Activated CD8-positive, alpha-beta T cell treated with anti-CD3 and anti-CD28 coated beads for 36 hours (primary cell): ENCODE measurements at regions not wholly inside any gene's neighbourhood (a gene's known extent, or its start where the extent isn't known, plus 50 kb on each side); places are given as distances from the start of the nearest gene placed in this dataset.

Source experiments
- ATAC-seq: fragments of 200-7000 bp; cut with Tn5 transposase; one replicate; pipeline ENCODE4 v1.10.0; 2021; ENCODE audit warnings: mild to moderate bottlenecking, moderate library complexity
- CTCF ChIA-PET: fragments of 350-600 bp; sonication (Branson Sonifier 250); formaldehyde crosslinking; loops from one replicate; lab custom pipeline; 2021; ENCODE audit warnings: antibody characterized with exemption; lab: Charles Lee
- POLR2A ChIA-PET: fragments of 350-600 bp; sonication (Branson Sonifier 250); formaldehyde crosslinking; loops from one replicate; lab custom pipeline; 2021; ENCODE audit warnings: antibody characterized with exemption; lab: Charles Lee
- DNase-seq: peaks from one replicate; pipeline ENCODE4 v3.0.0-alpha.2; 2020
- H3K27ac Mint-ChIP-seq: one replicate; pipeline ENCODE4 v1.8.0; 2021; ENCODE audit warnings: mild to moderate bottlenecking, mixed read lengths
- H3K27me3 Mint-ChIP-seq: one replicate; pipeline ENCODE4 v1.8.0; 2021; ENCODE audit warnings: mixed read lengths
- H3K36me3 Mint-ChIP-seq: one replicate; pipeline ENCODE4 v1.8.0; 2021; ENCODE audit warnings: low read depth, mixed read lengths
- H3K4me1 Mint-ChIP-seq: one replicate; pipeline ENCODE4 v1.8.0; 2021; ENCODE audit warnings: low read depth, mixed read lengths
- H3K4me3 Mint-ChIP-seq: one replicate; pipeline ENCODE4 v1.8.0; 2021; ENCODE audit warnings: mild to moderate bottlenecking, moderate library complexity, mixed read lengths
- H3K9me3 Mint-ChIP-seq: one replicate; pipeline ENCODE4 v1.8.0; 2021; ENCODE audit warnings: mixed read lengths
- intact Hi-C: fragments of 100-400 bp; cut with micrococcal nuclease; formaldehyde crosslinking; loops from one replicate; pipeline ENCODE4 v1.10.0; 2022
- TF ChIP-seq, protein P1 (sequence below): fragments of 200-600 bp; IDR thresholded peaks from one replicate; pipeline ENCODE4 v1.8.0; 2022; ENCODE audit warnings: antibody characterized with exemption, mild to moderate bottlenecking

DNA sequence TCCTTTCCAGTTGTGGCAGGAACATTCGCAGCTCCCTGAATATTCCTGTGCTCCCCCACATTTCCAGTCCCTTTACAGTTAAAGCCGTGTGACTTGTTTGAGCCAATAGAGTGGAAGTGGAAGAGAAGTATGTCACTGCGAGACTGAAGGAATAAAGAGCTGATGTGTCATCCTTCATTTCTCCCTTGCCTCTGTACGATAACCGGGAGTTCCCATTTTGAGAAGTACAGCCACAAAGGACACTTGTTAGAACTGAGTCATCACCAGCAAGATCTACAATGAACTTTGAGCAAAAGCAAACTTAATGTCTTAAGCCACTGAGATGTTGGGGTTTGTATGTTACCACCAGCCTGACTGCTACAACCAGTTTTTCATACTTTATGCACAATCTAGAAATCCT lies 92.3 kb downstream of the SPRY1 start:
- Mint-ChIP-seq H3K27ac (peak overlapping the region; percentile 74), H3K9me3 (peaks cover 2% of the 10 kb centered on the region), H3K36me3 (no peaks in the 10 kb centered on the region), H3K4me3 (no peak overlapping the region), H3K27me3 (no peaks in the 10 kb centered on the region), H3K4me1 (peaks cover 13% of the 10 kb centered on the region)
- CTCF ChIA-PET = interaction anchor here (2.0 kb wide), 1 partner anchor 9 kb away, joined by 8 read pairs; no protein-coding TSS in a partner anchor
- DNase-seq (peak; percentile 34), ATAC-seq (peak; percentile 97)
- TF ChIP-seq, protein P1, sequence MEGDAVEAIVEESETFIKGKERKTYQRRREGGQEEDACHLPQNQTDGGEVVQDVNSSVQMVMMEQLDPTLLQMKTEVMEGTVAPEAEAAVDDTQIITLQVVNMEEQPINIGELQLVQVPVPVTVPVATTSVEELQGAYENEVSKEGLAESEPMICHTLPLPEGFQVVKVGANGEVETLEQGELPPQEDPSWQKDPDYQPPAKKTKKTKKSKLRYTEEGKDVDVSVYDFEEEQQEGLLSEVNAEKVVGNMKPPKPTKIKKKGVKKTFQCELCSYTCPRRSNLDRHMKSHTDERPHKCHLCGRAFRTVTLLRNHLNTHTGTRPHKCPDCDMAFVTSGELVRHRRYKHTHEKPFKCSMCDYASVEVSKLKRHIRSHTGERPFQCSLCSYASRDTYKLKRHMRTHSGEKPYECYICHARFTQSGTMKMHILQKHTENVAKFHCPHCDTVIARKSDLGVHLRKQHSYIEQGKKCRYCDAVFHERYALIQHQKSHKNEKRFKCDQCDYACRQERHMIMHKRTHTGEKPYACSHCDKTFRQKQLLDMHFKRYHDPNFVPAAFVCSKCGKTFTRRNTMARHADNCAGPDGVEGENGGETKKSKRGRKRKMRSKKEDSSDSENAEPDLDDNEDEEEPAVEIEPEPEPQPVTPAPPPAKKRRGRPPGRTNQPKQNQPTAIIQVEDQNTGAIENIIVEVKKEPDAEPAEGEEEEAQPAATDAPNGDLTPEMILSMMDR = no peak
- intact Hi-C loops = no loop called here
- POLR2A ChIA-PET = interaction anchor here (1.0 to 1.1 kb wide), 2 partner anchors 9 to 78 kb away, joined by 4 read pairs; no protein-coding TSS in a partner anchor

DNA sequence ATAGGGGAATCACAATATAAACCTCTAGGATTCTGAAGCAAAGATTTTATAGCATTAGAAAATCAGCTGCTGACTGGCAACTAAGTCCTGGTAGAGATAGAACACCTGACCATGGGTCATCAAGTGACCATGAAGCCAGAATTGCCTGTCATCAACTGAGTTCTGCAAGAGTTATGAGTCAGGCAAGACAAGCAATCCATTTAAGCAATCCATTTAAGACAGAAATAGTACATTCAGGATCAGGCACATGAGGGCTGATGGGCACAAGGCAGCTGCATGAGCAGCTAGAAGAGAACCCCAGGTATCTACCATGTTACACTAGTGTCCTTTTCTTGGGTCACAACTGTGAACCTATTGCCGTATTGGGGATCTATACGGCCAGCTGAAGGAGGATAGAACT lies 98.9 kb downstream of the SPRY1 start:
- H3K27ac Mint-ChIP-seq = no peak overlapping the region
- H3K4me1 Mint-ChIP-seq = no peaks in the 10 kb centered on the region
- TF ChIP-seq, protein P1 = no peak
- H3K27me3 Mint-ChIP-seq = no peaks in the 10 kb centered on the region
- ChIA-PET POLR2A (no interaction called here), CTCF (interaction anchor here (0.8 to 1.2 kb wide), 2 partner anchors 9 to 105 kb away, joined by 3 read pairs; no protein-coding TSS in a partner anchor)
- peaks cover 4% of the 10 kb centered on the region for H3K9me3 Mint-ChIP-seq
- no peaks in the 10 kb centered on the region for H3K36me3 Mint-ChIP-seq
- ATAC-seq (no peak), DNase-seq (no peak)
- intact Hi-C loops = no loop called here
- H3K4me3 Mint-ChIP-seq = no peak overlapping the region

DNA sequence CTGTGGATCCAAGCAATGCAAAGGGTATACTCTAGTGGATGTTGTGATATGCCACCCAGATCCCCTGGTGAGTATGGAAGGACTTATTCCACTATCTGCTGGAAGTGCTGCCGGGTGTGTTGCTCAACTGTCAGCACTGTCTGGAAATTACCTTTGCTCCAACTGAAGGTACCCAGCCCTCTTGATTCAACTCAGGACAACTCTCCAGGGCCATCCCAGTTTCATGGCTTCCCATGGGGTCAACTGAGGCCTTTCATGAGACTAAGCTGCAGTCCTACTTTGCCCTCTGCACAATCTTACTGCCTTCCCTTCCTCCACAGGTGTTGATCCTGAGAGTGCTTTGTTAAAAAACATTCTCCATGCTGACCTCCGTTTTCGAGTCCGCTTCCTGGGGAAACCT lies 99.8 kb downstream of the SPRY1 start:
- ChIA-PET POLR2A (no interaction called here), CTCF (interaction anchor here (1.1 to 1.2 kb wide), 2 partner anchors 99 to 106 kb away, joined by 3 read pairs; partner anchors contain the start of gene SPRY1)
- TF ChIP-seq, protein P1 = no peak
- Mint-ChIP-seq H3K9me3 (peaks cover 7% of the 10 kb centered on the region), H3K4me3 (no peak overlapping the region), H3K27ac (no peak overlapping the region), H3K36me3 (no peaks in the 10 kb centered on the region), H3K4me1 (no peaks in the 10 kb centered on the region), H3K27me3 (no peaks in the 10 kb centered on the region)
- DNase-seq (no peak), ATAC-seq (no peak)
- intact Hi-C loops = no loop called here

DNA sequence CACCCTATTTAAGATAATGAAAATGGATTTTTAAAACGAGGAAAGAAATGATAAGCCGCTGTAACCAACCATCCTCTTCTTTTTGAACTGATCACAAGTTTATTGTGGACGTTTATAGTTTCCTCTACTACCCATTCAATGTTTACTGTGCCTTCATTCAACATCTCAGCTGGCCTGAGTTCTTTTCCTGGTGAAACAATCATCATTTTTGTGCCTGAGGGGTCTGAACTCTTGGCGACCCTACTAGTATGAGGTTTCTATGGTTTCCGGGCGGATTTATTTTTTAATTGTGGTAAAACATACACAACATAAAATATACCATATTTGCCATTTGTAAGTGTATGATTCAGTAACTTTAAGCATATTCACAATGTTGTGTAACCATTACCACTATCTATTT lies 100.7 kb downstream of the SPRY1 start:
- ChIA-PET POLR2A (no interaction called here), CTCF (interaction anchor here (1.1 kb wide), 1 partner anchor 100 kb away, joined by 3 read pairs; the partner anchor contains the start of gene SPRY1)
- DNase-seq = no peak
- H3K27me3 Mint-ChIP-seq = no peaks in the 10 kb centered on the region
- H3K27ac Mint-ChIP-seq = no peak overlapping the region
- H3K4me3 Mint-ChIP-seq = no peak overlapping the region
- H3K36me3 Mint-ChIP-seq = no peaks in the 10 kb centered on the region
- H3K4me1 Mint-ChIP-seq = no peaks in the 10 kb centered on the region
- intact Hi-C loops = no loop called here
- TF ChIP-seq, protein P1 = no peak
- no peak for ATAC-seq
- H3K9me3 Mint-ChIP-seq = peaks cover 7% of the 10 kb centered on the region

DNA sequence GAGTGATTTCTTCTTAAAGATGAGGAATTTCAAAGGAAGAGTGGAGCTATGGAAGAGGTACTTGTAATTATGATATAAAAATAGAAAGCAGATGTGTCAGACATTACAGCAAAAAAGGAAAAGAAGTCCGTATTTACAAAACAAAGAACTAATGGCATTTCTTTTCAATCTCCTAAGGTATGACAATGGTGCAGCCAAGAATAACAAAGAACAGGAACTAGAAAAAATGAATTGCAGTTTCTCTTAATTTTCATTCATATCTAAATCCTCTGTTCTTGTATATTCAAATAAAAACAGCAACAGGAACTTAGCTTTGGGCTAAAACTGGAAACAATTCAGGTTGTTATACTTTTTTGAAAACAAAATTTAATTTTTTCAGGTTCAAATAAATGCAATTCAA lies 105.1 kb downstream of the SPRY1 start:
- peaks cover 7% of the 10 kb centered on the region for H3K9me3 Mint-ChIP-seq
- CTCF ChIA-PET = interaction anchor here (1.5 kb wide), 1 partner anchor 63 kb away, joined by 3 read pairs; no protein-coding TSS in a partner anchor
- H3K36me3 Mint-ChIP-seq = peaks cover 1% of the 10 kb centered on the region
- POLR2A ChIA-PET = no interaction called here
- no peak for DNase-seq
- peaks cover 14% of the 10 kb centered on the region for H3K4me1 Mint-ChIP-seq
- ATAC-seq = no peak
- H3K27me3 Mint-ChIP-seq = peaks cover 8% of the 10 kb centered on the region
- H3K27ac Mint-ChIP-seq = no peak overlapping the region
- intact Hi-C loops = no loop called here
- TF ChIP-seq, protein P1 = no peak
- no peak overlapping the region for H3K4me3 Mint-ChIP-seq
